SK-N-MC (cell line): ENCODE measurements at regions not wholly inside any gene's neighbourhood (a gene's known extent, or its start where the extent isn't known, plus 50 kb on each side); places are given as distances from the start of the nearest gene placed in this dataset.

Source experiments
- EZH2 ChIP-seq: fragments of 200-600 bp; sonication (generic); IDR thresholded peaks from one replicate; pipeline ENCODE4 v1.6.1; 2017; ENCODE audit warnings: antibody characterized with exemption
- FOXP2 ChIP-seq: optimal IDR thresholded peaks from 2 replicates; pipeline ENCODE3; 2011; ENCODE audit warnings: mild to moderate bottlenecking, moderate library complexity; ENCODE audit not compliant: insufficient read depth; ENCODE audit errors: extremely low read length, control extremely low read depth
- POLR2AphosphoS5 ChIP-seq: IDR thresholded peaks from 2 replicates; pipeline ENCODE4 v1.6.1; 2012; ENCODE audit warnings: mild to moderate bottlenecking, low read depth, low read length, borderline replicate concordance

DNA sequence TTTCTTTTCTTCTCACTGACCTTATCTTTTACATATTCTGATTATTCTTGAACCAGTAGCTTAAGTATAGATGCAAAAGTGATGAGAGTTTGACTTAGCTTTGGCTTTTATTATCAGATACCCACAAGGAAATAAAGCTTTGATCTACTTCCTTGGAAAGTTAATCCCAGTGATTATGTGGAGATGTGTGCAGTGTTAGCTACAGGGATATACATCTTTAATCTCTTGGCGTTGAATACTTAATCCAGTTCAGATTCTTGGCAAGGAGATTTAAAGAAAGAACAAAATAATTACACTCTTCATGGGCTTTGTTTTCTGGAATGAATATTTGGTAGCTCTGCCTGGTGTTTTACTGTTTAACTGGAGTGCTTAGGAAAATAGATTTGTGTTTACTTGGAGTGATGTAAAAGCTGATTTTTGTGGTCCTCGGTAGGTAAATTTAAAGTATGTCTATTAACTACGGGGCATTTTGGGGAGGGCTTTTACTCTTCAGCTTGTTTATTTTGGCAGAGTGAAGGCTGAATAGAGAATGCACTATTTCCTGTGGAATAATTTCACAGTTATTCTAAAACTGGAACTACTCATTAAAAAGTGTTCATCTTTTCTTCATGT, 150.1 kb upstream of the LRIG3 start:
- no peak for TF ChIP-seq EZH2
- TF ChIP-seq POLR2AphosphoS5 = no peak
- TF ChIP-seq FOXP2 = no peak
